A549 (cell line): ENCODE measurements at regions not wholly inside any gene's neighbourhood (a gene's known extent, or its start where the extent isn't known, plus 50 kb on each side); places are given as distances from the start of the nearest gene placed in this dataset.

ENCODE experiments used
- ATAC-seq, 2 experiments: fragments of 200-7000 bp in 1 of 2; fragments of >200 bp in 1 of 2; cut with Nextera tagmentation in 1 of 2; cut with Tn5 transposase in 1 of 2; 3 replicates each; pipeline versions ENCODE4 v1.8.0 to v1.9.1; 2018 to 2020; ENCODE audit warnings: mild to moderate bottlenecking in 1 of 2, moderate library complexity in 1 of 2
- CTCF ChIA-PET: fragments of 300-600 bp; sonication (Branson Sonifier 250); formaldehyde crosslinking; extraction: SDS; loops from one replicate; lab custom pipeline; 2021; ENCODE audit warnings: antibody characterized with exemption, inconsistent platforms; lab: Yijun Ruan, JAX
- POLR2A ChIA-PET: fragments of 350-600 bp; formaldehyde crosslinking; extraction: SDS; loops from one replicate; lab custom pipeline; 2021; ENCODE audit warnings: antibody characterized with exemption, inconsistent platforms; lab: Yijun Ruan, JAX
- DNase-seq, 2 experiments: peaks; one replicate each; pipeline versions ENCODE4 v3.0.0 to v3.0.0-alpha.2; 2011 to 2016; ENCODE audit warnings: low read depth in 1 of 2, low spot score in 1 of 2
- FAIRE-seq: peaks from 2 replicates; lab custom pipeline; 2011; peaks lifted over from hg19 to GRCh38; lab: Jason Lieb, UNC
- H3K27ac ChIP-seq, 2 experiments: fragments of >200 bp; sonication (Bioruptor Twin); formaldehyde crosslinking; 3 replicates each; pipeline ENCODE4 v1.5.1; 2016 to 2017
- H3K4me1 ChIP-seq: fragments of >200 bp; sonication (Bioruptor Twin); formaldehyde crosslinking; 3 replicates; pipeline ENCODE4 v1.6.1; 2016
- H3K4me2 ChIP-seq: fragments of >200 bp; sonication (Bioruptor Twin); formaldehyde crosslinking; 3 replicates; pipeline ENCODE4 v1.6.1; 2016
- H3K4me3 ChIP-seq: fragments of >200 bp; sonication (Bioruptor Twin); formaldehyde crosslinking; 3 replicates; pipeline ENCODE4 v1.5.1; 2016
- H3K9me3 ChIP-seq: fragments of >200 bp; sonication (Bioruptor Twin); formaldehyde crosslinking; 3 replicates; pipeline ENCODE4 v1.6.1; 2016
- CHD4 ChIP-seq: fragments of 200-600 bp; sonication (generic); IDR thresholded peaks from 2 replicates; pipeline ENCODE4 v1.6.1; 2016; ENCODE audit warnings: antibody characterized with exemption, mild to moderate bottlenecking, borderline replicate concordance
- EHMT2 ChIP-seq: fragments of 200-600 bp; sonication (generic); IDR thresholded peaks from 2 replicates; pipeline ENCODE4 v1.6.1; 2016; ENCODE audit warnings: antibody characterized with exemption, low read depth, mild to moderate bottlenecking, moderate library complexity
- FOSB ChIP-seq: fragments of 250-450 bp; sonication (Bioruptor Pico); IDR thresholded peaks from 2 replicates; pipeline ENCODE4 v1.5.0; 2020; ENCODE audit warnings: mild to moderate bottlenecking, moderate library complexity
- FOXS1 ChIP-seq: fragments of 250-450 bp; sonication (Bioruptor Pico); IDR thresholded peaks from 2 replicates; pipeline ENCODE4 v1.5.0; 2020; ENCODE audit warnings: mild to moderate bottlenecking, moderate library complexity
- HDAC2 ChIP-seq: fragments of 200-600 bp; sonication (generic); IDR thresholded peaks from 2 replicates; pipeline ENCODE4 v1.6.1; 2016
- HEYL ChIP-seq: fragments of 250-450 bp; sonication (Bioruptor Pico); IDR thresholded peaks from 2 replicates; pipeline ENCODE4 v1.8.0; 2021; ENCODE audit warnings: mild to moderate bottlenecking, moderate library complexity
- HOXB13 ChIP-seq: fragments of 250-450 bp; sonication (Bioruptor Pico); IDR thresholded peaks from 2 replicates; pipeline ENCODE4 v1.5.0; 2020; ENCODE audit warnings: low read depth, mild to moderate bottlenecking, moderate library complexity
- JUNB ChIP-seq: fragments of >200 bp; sonication (Bioruptor Twin); formaldehyde crosslinking; IDR thresholded peaks from 2 replicates; pipeline ENCODE4 v1.6.1; 2016
- MAZ ChIP-seq: fragments of 150-350 bp; IDR thresholded peaks from 2 replicates; pipeline ENCODE4 v1.6.1; 2014; ENCODE audit warnings: antibody characterized with exemption, low read depth, low read length, borderline replicate concordance
- MYC ChIP-seq: IDR thresholded peaks from 2 replicates; pipeline ENCODE4 v1.6.1; 2012; ENCODE audit warnings: mild to moderate bottlenecking, inconsistent platforms, low read length, improper control_type of control experiment, borderline replicate concordance
- NFE2L2 ChIP-seq: fragments of 150-350 bp; conservative IDR thresholded peaks from 2 replicates; pipeline ENCODE4 v1.6.1; 2014; ENCODE audit warnings: low read length
- NR3C1 ChIP-seq: fragments of >200 bp; sonication (Bioruptor Twin); formaldehyde crosslinking; IDR thresholded peaks from 3 replicates; pipeline ENCODE4 v1.6.1; 2017
- POLR2A ChIP-seq: IDR thresholded peaks from 2 replicates; pipeline ENCODE4 v1.6.1; 2012; ENCODE audit warnings: mild to moderate bottlenecking, low read length
- POLR2AphosphoS2 ChIP-seq: conservative IDR thresholded peaks from 2 replicates; pipeline ENCODE4 v1.6.1; 2012; ENCODE audit warnings: low read length, improper control_type of control experiment, inconsistent platforms
- RARB ChIP-seq: fragments of 250-450 bp; sonication (Bioruptor Pico); IDR thresholded peaks from 2 replicates; pipeline ENCODE4 v1.8.0; 2021; ENCODE audit warnings: mild to moderate bottlenecking, moderate library complexity
- RNF2 ChIP-seq: fragments of 200-600 bp; sonication (generic); IDR thresholded peaks from 2 replicates; pipeline ENCODE4 v1.6.1; 2016; ENCODE audit warnings: low read depth, mild to moderate bottlenecking, antibody characterized with exemption, moderate library complexity, borderline replicate concordance
- TFCP2L1 ChIP-seq: fragments of 250-450 bp; sonication (Bioruptor Pico); IDR thresholded peaks from 2 replicates; pipeline ENCODE4 v1.5.0; 2021; ENCODE audit warnings: mild to moderate bottlenecking
- ZC3H11A ChIP-seq: fragments of 450-650 bp; IDR thresholded peaks from 2 replicates; pipeline ENCODE4 v1.6.1; 2014; ENCODE audit warnings: antibody characterized with exemption, mild to moderate bottlenecking
- ZFP36 ChIP-seq: fragments of 450-650 bp; IDR thresholded peaks from 2 replicates; pipeline ENCODE4 v1.6.1; 2014; ENCODE audit warnings: borderline replicate concordance; ENCODE audit not compliant: partially characterized antibody
- ZNF302 ChIP-seq: fragments of 250-450 bp; sonication (Bioruptor Pico); IDR thresholded peaks from 2 replicates; pipeline ENCODE4 v1.9.0; 2021; ENCODE audit warnings: inconsistent platforms, mild to moderate bottlenecking, moderate library complexity
- WGBS: methylation state at CpG from one replicate; pipeline ENCODE4 v1.1.6; 2017; ENCODE audit errors: missing lambda C conversion rate; 5-methylcytosine and 5-hydroxymethylcytosine counted together
- TF ChIP-seq, protein P1 (sequence below): IDR thresholded peaks from 2 replicates; pipeline ENCODE4 v1.6.1; 2012
- TF ChIP-seq, protein P2 (sequence below): fragments of 250-450 bp; sonication (Bioruptor Pico); IDR thresholded peaks from 2 replicates; pipeline ENCODE4 v1.5.0; 2020; ENCODE audit warnings: low read depth, mild to moderate bottlenecking, moderate library complexity
- TF ChIP-seq, protein P3 (sequence below): IDR thresholded peaks from 2 replicates; pipeline ENCODE4 v1.6.1; 2012
- TF ChIP-seq, protein P4 (sequence below): fragments of 150-350 bp; IDR thresholded peaks from 2 replicates; pipeline ENCODE4 v1.6.1; 2014; ENCODE audit warnings: low read depth, mild to moderate bottlenecking, low read length
- TF ChIP-seq, protein P5 (sequence below): fragments of >200 bp; sonication (Bioruptor Twin); formaldehyde crosslinking; IDR thresholded peaks from 3 replicates; pipeline ENCODE4 v1.6.1; 2016

DNA sequence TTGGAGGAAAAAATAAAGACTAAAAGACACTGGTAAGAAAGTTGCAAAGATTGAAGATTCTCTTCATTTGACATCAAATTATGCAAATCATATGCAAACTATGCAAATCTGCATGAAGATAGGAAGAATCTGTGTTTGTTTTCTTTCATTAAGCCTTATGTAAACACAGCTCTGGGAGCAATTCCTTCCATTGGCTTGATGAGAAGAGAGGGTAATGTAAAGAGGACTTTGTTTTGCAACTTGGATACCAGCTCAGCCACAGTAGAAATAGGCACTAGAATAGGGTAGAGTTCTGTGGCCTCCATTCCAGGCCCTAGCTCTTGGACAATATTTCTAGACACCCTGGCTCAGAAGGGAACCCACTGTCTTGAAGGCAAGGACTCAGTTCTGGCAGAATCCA lies 388.4 kb upstream of the RASGEF1B start:
- H3K4me3 ChIP-seq = no peak overlapping the region
- ATAC-seq (no peak), DNase-seq (no peak), FAIRE-seq (no peak)
- no peaks in the 10 kb centered on the region for H3K9me3 ChIP-seq
- ChIA-PET POLR2A (no interaction called here), CTCF (no interaction called here)
- no peak overlapping the region for H3K27ac ChIP-seq
- H3K4me2 ChIP-seq = no peak overlapping the region
- H3K4me1 ChIP-seq = no peaks in the 10 kb centered on the region
- TF ChIP-seq JUNB (no peak), ZFP36 (no peak), ZNF302 (no peak), HOXB13 (no peak)

DNA sequence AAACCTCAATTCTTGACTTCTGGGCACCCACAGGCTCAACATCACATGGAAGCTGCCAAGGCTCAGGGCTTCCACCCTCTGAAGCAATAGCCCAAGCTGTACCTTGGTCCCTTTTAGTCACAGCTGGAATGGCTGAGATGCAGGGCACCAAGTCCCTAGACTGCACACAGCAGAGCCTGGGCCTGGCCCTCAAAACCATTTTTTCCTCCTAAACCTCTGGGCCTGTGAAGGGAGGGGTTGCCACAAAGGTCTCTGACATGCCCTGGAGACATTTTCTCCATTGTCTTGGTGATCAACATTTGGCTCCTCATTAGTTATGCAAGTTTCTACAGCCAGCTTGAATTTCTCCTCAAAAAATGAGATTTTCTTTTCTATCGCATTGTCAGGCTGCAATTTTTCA lies 382.7 kb upstream of the RASGEF1B start:
- Histone ChIP-seq H3K4me1 (no peaks in the 10 kb centered on the region), H3K4me2 (no peak overlapping the region), H3K27ac (no peak overlapping the region), H3K9me3 (no peaks in the 10 kb centered on the region), H3K4me3 (no peak overlapping the region)
- TF ChIP-seq RARB (CRISPR knock-in tag) (no peak), ZFP36 (peak; percentile 11)
- CTCF ChIA-PET = no interaction called here
- FAIRE-seq (no peak), ATAC-seq (no peak), DNase-seq (no peak)
- WGBS = 79% methylated on average over 1 of the region's 1 CpG
- POLR2A ChIA-PET = no interaction called here

DNA sequence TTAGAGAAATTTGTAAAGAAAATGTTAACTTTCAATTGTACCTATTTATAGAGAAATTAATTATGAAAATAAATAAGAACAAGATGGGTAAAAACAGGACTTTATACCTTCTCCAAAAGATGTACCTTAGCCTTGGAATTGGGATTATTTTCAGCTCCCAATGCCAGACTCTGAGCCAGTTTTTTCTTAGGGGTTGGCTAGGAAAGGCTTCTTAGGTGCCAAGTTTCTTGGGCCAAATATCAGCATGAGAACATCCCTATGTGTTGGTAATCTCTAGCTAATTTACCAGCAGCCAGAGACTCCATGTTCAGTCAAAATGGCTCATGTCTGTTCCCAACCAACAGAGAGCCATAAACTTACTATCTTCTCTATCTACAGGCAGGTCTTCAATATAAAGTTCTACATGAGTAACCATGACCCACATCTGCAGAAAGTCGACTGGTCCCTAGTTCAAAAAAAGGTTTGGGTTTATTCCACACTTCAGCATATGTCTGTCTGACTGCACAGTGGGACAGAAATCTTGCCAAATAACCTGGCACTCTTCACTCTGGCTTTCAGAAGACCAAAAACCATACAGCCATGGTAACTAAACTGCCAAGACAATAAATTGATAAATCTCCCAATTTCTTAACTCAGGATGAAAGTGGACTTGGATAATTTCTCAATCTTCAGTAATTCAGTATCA lies 380.5 kb upstream of the RASGEF1B start:
- WGBS = 0% methylated on average over 1 of the region's 1 CpG
- no peak for FAIRE-seq

DNA sequence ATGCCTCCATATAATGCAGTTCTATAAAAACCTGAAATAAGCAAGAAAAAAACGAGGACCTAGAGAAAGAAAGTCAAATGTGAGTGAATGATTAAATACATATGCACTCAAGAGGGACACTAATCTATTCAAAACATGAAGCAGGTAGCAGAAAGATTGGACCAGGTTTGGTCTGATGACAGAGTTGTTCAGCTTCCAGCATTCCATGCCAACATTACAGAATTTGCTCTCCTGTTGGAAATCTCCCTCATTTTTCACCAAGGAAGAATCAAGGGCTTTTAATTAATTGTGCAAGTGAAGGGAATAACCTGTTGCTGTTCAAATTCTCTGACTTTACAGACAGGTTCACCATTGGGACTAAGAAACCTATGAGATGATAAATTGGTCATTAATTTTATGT lies 379.0 kb upstream of the RASGEF1B start:
- no peak for DNase-seq
- no peak for ATAC-seq
- ChIA-PET POLR2A (no interaction called here), CTCF (no interaction called here)
- WGBS = 0% methylated on average over 1 of the region's 1 CpG
- Histone ChIP-seq H3K4me2 (no peak overlapping the region), H3K4me1 (no peaks in the 10 kb centered on the region), H3K9me3 (no peaks in the 10 kb centered on the region)
- TF ChIP-seq MAZ = no peak
- TF ChIP-seq, protein P1, sequence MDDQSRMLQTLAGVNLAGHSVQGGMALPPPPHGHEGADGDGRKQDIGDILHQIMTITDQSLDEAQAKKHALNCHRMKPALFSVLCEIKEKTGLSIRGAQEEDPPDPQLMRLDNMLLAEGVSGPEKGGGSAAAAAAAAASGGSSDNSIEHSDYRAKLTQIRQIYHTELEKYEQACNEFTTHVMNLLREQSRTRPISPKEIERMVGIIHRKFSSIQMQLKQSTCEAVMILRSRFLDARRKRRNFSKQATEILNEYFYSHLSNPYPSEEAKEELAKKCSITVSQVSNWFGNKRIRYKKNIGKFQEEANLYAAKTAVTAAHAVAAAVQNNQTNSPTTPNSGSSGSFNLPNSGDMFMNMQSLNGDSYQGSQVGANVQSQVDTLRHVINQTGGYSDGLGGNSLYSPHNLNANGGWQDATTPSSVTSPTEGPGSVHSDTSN = no peak
- TF ChIP-seq, protein P2, sequence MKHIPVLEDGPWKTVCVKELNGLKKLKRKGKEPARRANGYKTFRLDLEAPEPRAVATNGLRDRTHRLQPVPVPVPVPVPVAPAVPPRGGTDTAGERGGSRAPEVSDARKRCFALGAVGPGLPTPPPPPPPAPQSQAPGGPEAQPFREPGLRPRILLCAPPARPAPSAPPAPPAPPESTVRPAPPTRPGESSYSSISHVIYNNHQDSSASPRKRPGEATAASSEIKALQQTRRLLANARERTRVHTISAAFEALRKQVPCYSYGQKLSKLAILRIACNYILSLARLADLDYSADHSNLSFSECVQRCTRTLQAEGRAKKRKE = no peak
- TF ChIP-seq, protein P3, sequence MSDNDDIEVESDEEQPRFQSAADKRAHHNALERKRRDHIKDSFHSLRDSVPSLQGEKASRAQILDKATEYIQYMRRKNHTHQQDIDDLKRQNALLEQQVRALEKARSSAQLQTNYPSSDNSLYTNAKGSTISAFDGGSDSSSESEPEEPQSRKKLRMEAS = no peak
- TF ChIP-seq TFCP2L1 (CRISPR knock-in tag) = no peak
- TF ChIP-seq, protein P4, sequence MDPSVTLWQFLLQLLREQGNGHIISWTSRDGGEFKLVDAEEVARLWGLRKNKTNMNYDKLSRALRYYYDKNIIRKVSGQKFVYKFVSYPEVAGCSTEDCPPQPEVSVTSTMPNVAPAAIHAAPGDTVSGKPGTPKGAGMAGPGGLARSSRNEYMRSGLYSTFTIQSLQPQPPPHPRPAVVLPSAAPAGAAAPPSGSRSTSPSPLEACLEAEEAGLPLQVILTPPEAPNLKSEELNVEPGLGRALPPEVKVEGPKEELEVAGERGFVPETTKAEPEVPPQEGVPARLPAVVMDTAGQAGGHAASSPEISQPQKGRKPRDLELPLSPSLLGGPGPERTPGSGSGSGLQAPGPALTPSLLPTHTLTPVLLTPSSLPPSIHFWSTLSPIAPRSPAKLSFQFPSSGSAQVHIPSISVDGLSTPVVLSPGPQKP = no peak
- TF ChIP-seq MYC = no peak
- TF ChIP-seq RNF2 = no peak
- TF ChIP-seq POLR2A = no peak
- TF ChIP-seq HDAC2 = no peak
- no peak for TF ChIP-seq FOSB (CRISPR knock-in tag)
- no peak for TF ChIP-seq NFE2L2
- TF ChIP-seq HEYL = no peak
- TF ChIP-seq, protein P5, sequence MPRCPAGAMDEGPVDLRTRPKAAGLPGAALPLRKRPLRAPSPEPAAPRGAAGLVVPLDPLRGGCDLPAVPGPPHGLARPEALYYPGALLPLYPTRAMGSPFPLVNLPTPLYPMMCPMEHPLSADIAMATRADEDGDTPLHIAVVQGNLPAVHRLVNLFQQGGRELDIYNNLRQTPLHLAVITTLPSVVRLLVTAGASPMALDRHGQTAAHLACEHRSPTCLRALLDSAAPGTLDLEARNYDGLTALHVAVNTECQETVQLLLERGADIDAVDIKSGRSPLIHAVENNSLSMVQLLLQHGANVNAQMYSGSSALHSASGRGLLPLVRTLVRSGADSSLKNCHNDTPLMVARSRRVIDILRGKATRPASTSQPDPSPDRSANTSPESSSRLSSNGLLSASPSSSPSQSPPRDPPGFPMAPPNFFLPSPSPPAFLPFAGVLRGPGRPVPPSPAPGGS = no peak
- no peak for TF ChIP-seq ZC3H11A
- no peak for TF ChIP-seq POLR2AphosphoS2
- TF ChIP-seq ZNF302 = no peak
- TF ChIP-seq, all 56 proteins: peak for 0
- Histone ChIP-seq H3K27ac (no peak overlapping the region), H3K4me3 (no peak overlapping the region)
- FAIRE-seq = no peak

More for the DNA sequence above, 380.5 kb upstream of the RASGEF1B start:
- Histone ChIP-seq H3K4me1 (no peaks in the 10 kb centered on the region), H3K27ac (no peak overlapping the region), H3K9me3 (no peaks in the 10 kb centered on the region), H3K4me3 (no peak overlapping the region), H3K4me2 (no peak overlapping the region)
- no peak for TF ChIP-seq FOSB (CRISPR knock-in tag)
- no peak for TF ChIP-seq FOXS1 (CRISPR knock-in tag)
- no peak for TF ChIP-seq MYC
- no peak for TF ChIP-seq ZNF302
- TF ChIP-seq, protein P2 = no peak
- TF ChIP-seq NR3C1 = no peak
- TF ChIP-seq ZFP36 = no peak
- TF ChIP-seq EHMT2 = no peak
- TF ChIP-seq, protein P1 = no peak
- TF ChIP-seq CHD4 = no peak
- CTCF ChIA-PET = no interaction called here
- DNase-seq = no peak
- ATAC-seq = no peak
- POLR2A ChIA-PET = no interaction called here
